Neutrophil (primary cell): ENCODE measurements at regions not wholly inside any gene's neighbourhood (a gene's known extent, or its start where the extent isn't known, plus 50 kb on each side); places are given as distances from the start of the nearest gene placed in this dataset.

ENCODE experiments used
- H3K27ac ChIP-seq: fragments of 200-600 bp; sonication (generic); 2 replicates; pipeline ENCODE4 v1.5.1; 2016; ENCODE audit warnings: mild to moderate bottlenecking, moderate library complexity
- H3K27me3 ChIP-seq: fragments of 200-600 bp; sonication (generic); 2 replicates; pipeline ENCODE4 v1.6.0; 2016; ENCODE audit warnings: mild to moderate bottlenecking
- H3K36me3 ChIP-seq: fragments of 200-600 bp; sonication (generic); 2 replicates; pipeline ENCODE4 v1.5.1; 2017
- H3K4me1 ChIP-seq, 2 experiments: fragments of 200-600 bp in 1 of 2; sonication (generic) in 1 of 2; 1 replicate in 1 of 2; 2 replicates in 1 of 2; pipeline versions ENCODE4 v1.5.1 to v1.6.1; 2013 to 2016; ENCODE audit warnings: low read depth in 1 of 2, low read length in 1 of 2, mild to moderate bottlenecking in 1 of 2, moderate library complexity in 1 of 2; ENCODE audit not compliant: control insufficient read depth in 1 of 2, insufficient read depth in 1 of 2
- H3K4me3 ChIP-seq, 2 experiments: fragments of 200-600 bp in 1 of 2; sonication (generic) in 1 of 2; 1 replicate in 1 of 2; 2 replicates in 1 of 2; pipeline ENCODE4 v1.5.1; 2013 to 2016; ENCODE audit warnings: low read depth in 1 of 2, low read length in 1 of 2, mild to moderate bottlenecking in 1 of 2, moderate library complexity in 1 of 2
- H3K9me3 ChIP-seq: fragments of 200-600 bp; sonication (generic); 2 replicates; pipeline ENCODE4 v1.5.1; 2016
- TF ChIP-seq, protein P1 (sequence below): fragments of 200-600 bp; sonication (generic); IDR thresholded peaks from 2 replicates; pipeline ENCODE4 v1.5.1; 2016; ENCODE audit warnings: antibody characterized with exemption

DNA sequence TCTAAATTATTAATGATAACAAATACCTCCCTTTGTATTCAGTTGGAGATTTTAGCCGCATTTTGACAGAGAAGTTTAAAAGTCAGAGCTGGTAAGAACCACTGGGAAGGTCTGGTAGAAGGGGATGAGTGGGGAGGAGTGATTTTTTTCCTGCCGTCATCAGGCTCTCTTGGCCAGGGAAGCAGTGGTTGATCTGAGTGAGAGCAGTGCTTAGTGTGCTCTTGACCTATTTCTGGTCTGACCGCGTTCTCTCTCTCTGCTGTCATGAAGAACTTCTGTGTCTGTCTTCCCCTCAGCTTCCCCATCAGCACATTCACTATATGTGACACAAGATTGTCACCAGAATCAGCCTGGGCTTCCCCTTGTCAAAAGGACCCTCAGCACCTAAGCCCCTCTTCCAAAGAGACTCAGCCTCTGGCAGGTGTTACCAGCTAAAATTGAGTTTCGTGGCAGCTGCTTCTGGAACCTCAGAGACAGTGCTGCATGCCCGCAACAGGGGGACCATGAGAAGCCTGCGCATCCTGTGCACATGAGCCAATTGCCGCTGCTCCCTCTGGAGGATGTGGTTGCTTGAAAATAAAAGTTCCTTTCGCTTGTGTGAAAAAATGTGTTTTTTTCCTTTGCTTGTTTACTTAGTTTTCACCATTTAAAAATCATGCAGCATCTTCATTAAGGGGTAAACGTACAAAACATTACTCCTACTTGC, 268.9 kb downstream of the C4orf33 start:
- Histone ChIP-seq H3K27me3 (peaks cover 6% of the 10 kb centered on the region), H3K27ac (no peak overlapping the region), H3K9me3 (no peaks in the 10 kb centered on the region), H3K36me3 (no peaks in the 10 kb centered on the region), H3K4me3 (no peak overlapping the region), H3K4me1 (no peaks in the 10 kb centered on the region)
- TF ChIP-seq, protein P1, sequence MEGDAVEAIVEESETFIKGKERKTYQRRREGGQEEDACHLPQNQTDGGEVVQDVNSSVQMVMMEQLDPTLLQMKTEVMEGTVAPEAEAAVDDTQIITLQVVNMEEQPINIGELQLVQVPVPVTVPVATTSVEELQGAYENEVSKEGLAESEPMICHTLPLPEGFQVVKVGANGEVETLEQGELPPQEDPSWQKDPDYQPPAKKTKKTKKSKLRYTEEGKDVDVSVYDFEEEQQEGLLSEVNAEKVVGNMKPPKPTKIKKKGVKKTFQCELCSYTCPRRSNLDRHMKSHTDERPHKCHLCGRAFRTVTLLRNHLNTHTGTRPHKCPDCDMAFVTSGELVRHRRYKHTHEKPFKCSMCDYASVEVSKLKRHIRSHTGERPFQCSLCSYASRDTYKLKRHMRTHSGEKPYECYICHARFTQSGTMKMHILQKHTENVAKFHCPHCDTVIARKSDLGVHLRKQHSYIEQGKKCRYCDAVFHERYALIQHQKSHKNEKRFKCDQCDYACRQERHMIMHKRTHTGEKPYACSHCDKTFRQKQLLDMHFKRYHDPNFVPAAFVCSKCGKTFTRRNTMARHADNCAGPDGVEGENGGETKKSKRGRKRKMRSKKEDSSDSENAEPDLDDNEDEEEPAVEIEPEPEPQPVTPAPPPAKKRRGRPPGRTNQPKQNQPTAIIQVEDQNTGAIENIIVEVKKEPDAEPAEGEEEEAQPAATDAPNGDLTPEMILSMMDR, result no peak

DNA sequence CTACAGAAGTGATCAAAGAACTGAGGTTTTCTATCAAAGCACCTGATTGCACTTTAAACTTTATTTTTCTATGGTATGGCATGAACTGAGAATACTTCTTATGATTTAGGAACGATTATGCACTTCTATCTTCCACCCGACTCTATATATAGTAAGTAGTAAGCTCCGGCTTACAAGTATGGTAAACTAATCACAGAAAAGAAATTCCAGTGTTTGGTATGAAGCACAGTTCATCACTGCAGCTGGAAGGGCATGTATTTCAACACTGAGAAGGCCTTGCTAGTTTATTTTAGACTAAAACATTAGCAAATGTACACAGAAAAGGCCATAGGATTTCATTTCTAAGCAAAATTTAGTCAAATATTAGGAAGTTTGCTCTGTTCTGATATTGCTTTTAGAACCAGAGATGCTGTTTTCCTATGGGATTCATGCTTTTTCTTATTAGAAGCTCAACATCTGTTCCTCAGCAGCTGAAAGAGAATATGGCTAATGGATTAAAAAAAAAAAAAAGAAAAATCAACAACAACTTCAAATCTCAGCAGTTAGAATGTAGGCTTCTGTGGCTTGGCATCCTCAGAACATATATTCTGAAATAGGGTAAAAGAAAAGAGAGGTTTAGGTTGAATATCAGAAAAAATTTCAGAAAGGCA, 273.5 kb downstream of the C4orf33 start:
- TF ChIP-seq, protein P1, result no peak
- no peaks in the 10 kb centered on the region for H3K36me3 ChIP-seq

DNA sequence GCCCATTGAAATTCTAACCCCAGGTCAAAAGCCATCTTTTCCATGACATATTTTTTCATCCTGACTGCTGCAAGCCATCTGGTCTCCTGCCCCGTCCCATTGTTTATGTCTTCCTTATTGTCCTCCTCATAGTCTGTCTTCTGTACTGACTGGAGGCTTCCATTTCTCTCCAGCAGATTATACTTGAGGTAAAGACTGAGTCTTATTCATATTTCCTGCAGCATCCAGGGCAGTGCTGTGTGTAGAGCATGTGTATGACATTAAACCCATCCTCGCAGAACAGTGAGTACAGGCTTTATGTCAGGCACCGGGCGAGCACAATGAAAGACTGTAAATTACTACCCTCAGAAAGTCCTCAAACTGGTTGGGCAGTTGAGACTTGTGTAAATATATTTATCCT, 275.1 kb downstream of the C4orf33 start:
- Histone ChIP-seq H3K36me3 (no peaks in the 10 kb centered on the region), H3K27ac (no peak overlapping the region), H3K27me3 (peaks cover 16% of the 10 kb centered on the region), H3K4me3 (no peak overlapping the region), H3K9me3 (no peaks in the 10 kb centered on the region), H3K4me1 (no peaks in the 10 kb centered on the region)
- TF ChIP-seq, protein P1, result no peak

More for the DNA sequence above, 273.5 kb downstream of the C4orf33 start:
- no peak overlapping the region for H3K27ac ChIP-seq
- H3K4me1 ChIP-seq, result no peaks in the 10 kb centered on the region
- no peak overlapping the region for H3K4me3 ChIP-seq
- no peaks in the 10 kb centered on the region for H3K9me3 ChIP-seq
- H3K27me3 ChIP-seq, result peaks cover 16% of the 10 kb centered on the region

DNA sequence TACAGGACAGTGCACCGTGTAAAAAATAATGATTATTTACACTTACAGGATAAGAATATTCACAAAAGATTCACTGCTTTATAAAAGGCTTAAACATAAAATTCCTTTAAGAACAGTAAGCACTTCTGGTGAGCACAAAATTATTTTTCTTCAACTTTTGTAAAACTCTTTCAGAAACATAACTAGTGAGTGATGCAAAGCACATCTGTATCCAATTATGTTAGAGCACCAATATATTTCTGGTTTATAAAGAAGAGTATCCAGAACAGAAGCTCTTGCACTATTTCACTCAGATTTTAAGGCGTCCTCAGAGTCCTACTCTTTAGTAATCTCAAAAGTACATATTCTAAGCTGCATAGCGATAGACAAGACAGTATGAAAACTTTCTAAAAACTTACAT, 276.0 kb downstream of the C4orf33 start:
- H3K4me3 ChIP-seq, result no peak overlapping the region
- H3K4me1 ChIP-seq, result no peaks in the 10 kb centered on the region
- H3K36me3 ChIP-seq, result no peaks in the 10 kb centered on the region
- H3K27me3 ChIP-seq, result peaks cover 16% of the 10 kb centered on the region
- TF ChIP-seq, protein P1, result no peak
- H3K9me3 ChIP-seq, result no peaks in the 10 kb centered on the region
- no peak overlapping the region for H3K27ac ChIP-seq

DNA sequence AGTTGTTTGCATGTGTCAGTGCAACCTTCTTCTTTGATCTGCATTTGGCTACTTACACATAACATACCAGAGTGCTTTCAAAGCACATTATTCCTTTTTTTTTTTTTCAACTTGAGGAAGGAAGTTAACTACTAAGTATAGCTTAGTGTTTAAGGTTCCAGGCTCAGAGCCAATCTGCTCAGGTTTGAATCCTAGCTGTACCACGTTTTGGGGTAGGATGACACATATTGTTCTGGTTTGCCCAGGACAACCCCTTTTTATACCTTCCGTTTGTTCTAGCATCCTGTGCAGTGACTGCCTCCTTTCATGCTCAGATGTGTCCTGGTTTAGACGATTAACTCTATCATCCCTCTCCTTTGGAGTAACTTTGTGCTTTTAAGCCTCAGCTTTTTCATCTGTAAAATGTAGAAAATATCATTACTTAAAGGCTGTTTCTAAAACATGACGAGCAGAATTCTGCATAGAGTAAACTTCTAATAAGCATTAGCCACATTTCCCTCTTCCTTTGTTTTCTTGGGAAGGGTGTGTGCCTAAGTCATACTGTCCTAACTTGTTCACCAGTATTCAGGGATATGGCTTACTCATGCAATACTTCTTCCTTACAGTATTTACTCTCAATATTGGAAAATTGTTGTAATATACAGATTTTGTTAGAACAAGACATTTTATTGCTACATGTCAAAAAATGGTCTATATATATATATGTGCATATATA, 281.3 kb downstream of the C4orf33 start:
- no peaks in the 10 kb centered on the region for H3K36me3 ChIP-seq
- no peaks in the 10 kb centered on the region for H3K4me1 ChIP-seq
- H3K4me3 ChIP-seq, result no peak overlapping the region
- no peak overlapping the region for H3K27ac ChIP-seq
- no peaks in the 10 kb centered on the region for H3K9me3 ChIP-seq
- TF ChIP-seq, protein P1, result no peak
- H3K27me3 ChIP-seq, result no peaks in the 10 kb centered on the region
